ENCODE measurements at regions not wholly inside any gene's neighbourhood (a gene's known extent, or its start where the extent isn't known, plus 50 kb on each side); places are given as distances from the start of the nearest gene placed in this dataset.

- Histone ChIP-seq H3K4me1 (ENCODE audit: insufficient read depth, low read length) (no peaks in the 10 kb centered on the region), H3K9me3 (ENCODE audit: control insufficient read depth, low read depth, low read length) (no peaks in the 10 kb centered on the region), H3K56ac (ENCODE audit: insufficient read length, low read depth, low read length) (no peak overlapping the region), H2BK120ac (ENCODE audit: low read depth, low read length, poor library complexity, severe bottlenecking) (no peak overlapping the region), H3K4ac (ENCODE audit: low read depth, low read length) (no peak overlapping the region), H3K14ac (ENCODE audit: insufficient read depth, low read length) (no peak overlapping the region), H3K27ac (ENCODE audit: insufficient read length, low read depth, low read length) (no peak overlapping the region), H4K91ac (ENCODE audit: insufficient read length, low read depth, low read length) (no peak overlapping the region), H2BK5ac (ENCODE audit: insufficient read length, low read length) (no peak overlapping the region), H4K20me1 (ENCODE audit: control insufficient read depth, insufficient read depth, insufficient read length) (no peaks in the 10 kb centered on the region), H3K18ac (ENCODE audit: insufficient read length, low read depth, low read length) (no peak overlapping the region), H3K23me2 (ENCODE audit: insufficient read length, low read depth, low read length, poor library complexity, severe bottlenecking) (no peaks in the 10 kb centered on the region), H3K79me1 (ENCODE audit: insufficient read depth, low read depth, low read length, poor library complexity, severe bottlenecking) (no peaks in the 10 kb centered on the region), H3K23ac (ENCODE audit: insufficient read length, low read depth, low read length) (no peak overlapping the region), H3K9ac (ENCODE audit: extremely low read depth, insufficient read length, low read length) (no peak overlapping the region), H4K5ac (ENCODE audit: insufficient read length, low read depth, low read length) (no peak overlapping the region), H2BK12ac (ENCODE audit: insufficient read length, low read depth, low read length) (no peak overlapping the region), H3K4me2 (ENCODE audit: insufficient read depth, insufficient read length, low read length) (no peak overlapping the region), H4K8ac (replicated peaks; ENCODE audit: insufficient read length, low read depth, low read length) (no peak overlapping the region), H3T11ph (ENCODE audit: low read length) (no peak overlapping the region), H2BK20ac (ENCODE audit: low read depth, low read length, poor library complexity, severe bottlenecking) (no peak overlapping the region), H2AK5ac (ENCODE audit: insufficient read length, low read length) (no peak overlapping the region), H2AFZ (ENCODE audit: low read length) (no peak overlapping the region), H2BK15ac (ENCODE audit: low read depth, low read length) (no peak overlapping the region), H3K27me3 (ENCODE audit: insufficient read depth, low read length) (no peaks in the 10 kb centered on the region), H3K79me2 (ENCODE audit: insufficient read depth, low read length) (no peaks in the 10 kb centered on the region)
- no peaks in the 10 kb centered on the region for H3K27me3 Mint-ChIP-seq (ENCODE audit: low read depth)
- no CpG with 5 or more reads among the region's 3 CpGs for WGBS (ENCODE audit: extremely low coverage, insufficient read length, low lambda C conversion rate)
- H3K27ac Mint-ChIP-seq = no peak overlapping the region
- no peak overlapping the region for H3K4me3 Mint-ChIP-seq
- DNase-seq = no peak
- no peaks in the 10 kb centered on the region for H3K9me3 Mint-ChIP-seq
- peaks cover 3% of the 10 kb centered on the region in 2 experiments for H3K4me1 Mint-ChIP-seq
- TF ChIP-seq CTCF (conservative IDR thresholded peaks at IDR 0.05) = no peak
- no peaks in the 10 kb centered on the region for H3K36me3 Mint-ChIP-seq (ENCODE audit: insufficient read depth in 1 of 3, low read depth in 3 of 3)
These were observed 541.0 kb upstream of the ZEB2 start for GRCh38 chr2:145060876-145061275.
